ENCODE measurements at regions not wholly inside any gene's neighbourhood (a gene's known extent, or its start where the extent isn't known, plus 50 kb on each side); places are given as distances from the start of the nearest gene placed in this dataset.
"Not testable (repeated sequence)": the region's sequence is repeated elsewhere in the genome, so short reads cannot be mapped to it uniquely, and the experiment has no call there.

- peaks cover 0 to 18% of the 10 kb centered on the region in 2 experiments; a peak in 2 of 5 replicates for H3K27me3 ChIP-seq (ENCODE audit: control insufficient read depth in 2 of 2, insufficient read depth in 2 of 2, low read length in 2 of 2)
- H3K9me3 ChIP-seq (replicated peaks; ENCODE audit: control insufficient read depth, insufficient read depth, low read depth, low read length); H3K9ac ChIP-seq (ENCODE audit: insufficient read depth in 1 of 2, low read depth in 2 of 2, low read length in 2 of 2); intact Hi-C loops (cut with micrococcal nuclease); H3K27ac ChIP-seq (ENCODE audit: extremely low read depth, low read depth, low read length); DNase-seq (ENCODE audit: extremely low read depth in 1 of 4, low spot score in 3 of 4); H3K79me2 ChIP-seq (ENCODE audit: control insufficient read depth, insufficient read depth, low read length); FAIRE-seq; H3K36me3 ChIP-seq (ENCODE audit: control insufficient read depth, insufficient read depth, low read length); H3K9me1 ChIP-seq (ENCODE audit: control insufficient read depth, insufficient read depth, low read length); H3K4me2 ChIP-seq (ENCODE audit: insufficient read depth, low read length); H3K4me3 ChIP-seq; CTCF ChIA-PET (ENCODE audit: low intra/inter-chr PET ratio); POLR2A ChIA-PET; H4K20me1 ChIP-seq (replicated peaks; ENCODE audit: control insufficient read depth, insufficient read depth, low read length); H2AFZ ChIP-seq (ENCODE audit: low read depth, low read length); in situ Hi-C loops (cut with MboI); BruUV-seq (replicated peaks); ATAC-seq: not testable (repeated sequence)
- H3K4me1 ChIP-seq (replicated peaks in 1 of 2; ENCODE audit: control insufficient read depth in 2 of 2, insufficient read depth in 2 of 2, low read length in 2 of 2), result peaks cover 8 to 38% of the 10 kb centered on the region in 2 experiments; a peak in 4 of 5 replicates
- WGBS (ENCODE audit: insufficient coverage, low coverage, missing lambda C conversion rate), result 41% methylated on average over 23 of the region's 29 CpGs
- TF ChIP-seq ZBTB9 (CRISPR knock-in tag; IDR thresholded peaks at IDR 0.05), result peak; percentile 95
- TF ChIP-seq MAX (CRISPR knock-in tag; IDR thresholded peaks at IDR 0.05), result peak; percentile 59; the same call in 1 of the 2 replicates
- TF ChIP-seq ZBTB33 (CRISPR knock-in tag; IDR thresholded peaks at IDR 0.05), result 0 out of 2 replicates have a peak, but pooled peaks have one; percentile 54
Measured at GRCh38 chr16:29155131-29155865, 170.4 kb downstream of the LAT start.

Measured in K562 (cell line).